EH (cell line): ENCODE measurements at regions not wholly inside any gene's neighbourhood (a gene's known extent, or its start where the extent isn't known, plus 50 kb on each side); places are given as distances from the start of the nearest gene placed in this dataset.
A peak's percentile ranks its signal among the peaks of the same experiment; 100 is the strongest.

Experiments used
- DNase-seq: peaks from one replicate; pipeline ENCODE4 v3.0.0-alpha.2; 2015; ENCODE audit warnings: low read depth

DNA sequence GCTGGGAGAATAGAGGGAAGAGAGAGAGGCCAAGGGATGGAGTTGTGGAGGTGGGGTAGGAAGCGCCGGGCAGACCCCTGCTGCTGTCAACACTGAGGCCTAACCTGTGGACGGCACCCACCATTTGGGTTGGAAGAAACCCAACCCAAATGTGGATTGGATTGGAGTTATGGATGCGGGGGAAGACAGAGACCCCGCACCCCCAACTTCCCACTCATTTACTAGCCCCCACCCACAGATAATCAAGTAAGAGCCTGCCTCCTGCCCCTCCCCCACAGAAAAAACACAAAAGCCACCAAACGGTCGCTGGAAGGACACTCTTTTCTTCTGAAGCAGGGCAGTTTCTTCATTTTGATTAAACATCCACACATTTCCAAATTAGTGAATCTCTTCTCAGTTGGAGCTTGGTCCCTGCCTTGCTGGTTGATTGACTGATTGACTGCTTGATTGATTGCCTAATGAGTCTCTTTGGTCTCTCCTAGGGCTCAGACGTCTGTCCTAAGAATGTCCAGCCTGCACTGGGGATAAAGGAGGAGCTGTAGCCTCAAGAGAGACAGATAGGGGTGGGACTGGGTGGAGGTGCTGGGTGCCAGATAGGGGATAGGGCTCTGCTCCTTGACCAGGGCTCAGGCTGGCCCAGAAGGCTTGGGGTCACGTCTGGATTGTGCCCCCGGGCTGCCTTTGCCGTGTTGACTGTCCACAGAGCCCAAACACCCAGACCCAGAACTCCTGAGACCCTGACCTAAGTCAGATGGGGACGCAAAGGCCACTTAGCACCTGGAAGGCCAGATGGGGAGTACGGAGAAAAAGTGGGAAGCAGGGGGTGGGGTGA is 74.9 kb upstream of the FOXP4 start:
- DNase-seq: no peak

DNA sequence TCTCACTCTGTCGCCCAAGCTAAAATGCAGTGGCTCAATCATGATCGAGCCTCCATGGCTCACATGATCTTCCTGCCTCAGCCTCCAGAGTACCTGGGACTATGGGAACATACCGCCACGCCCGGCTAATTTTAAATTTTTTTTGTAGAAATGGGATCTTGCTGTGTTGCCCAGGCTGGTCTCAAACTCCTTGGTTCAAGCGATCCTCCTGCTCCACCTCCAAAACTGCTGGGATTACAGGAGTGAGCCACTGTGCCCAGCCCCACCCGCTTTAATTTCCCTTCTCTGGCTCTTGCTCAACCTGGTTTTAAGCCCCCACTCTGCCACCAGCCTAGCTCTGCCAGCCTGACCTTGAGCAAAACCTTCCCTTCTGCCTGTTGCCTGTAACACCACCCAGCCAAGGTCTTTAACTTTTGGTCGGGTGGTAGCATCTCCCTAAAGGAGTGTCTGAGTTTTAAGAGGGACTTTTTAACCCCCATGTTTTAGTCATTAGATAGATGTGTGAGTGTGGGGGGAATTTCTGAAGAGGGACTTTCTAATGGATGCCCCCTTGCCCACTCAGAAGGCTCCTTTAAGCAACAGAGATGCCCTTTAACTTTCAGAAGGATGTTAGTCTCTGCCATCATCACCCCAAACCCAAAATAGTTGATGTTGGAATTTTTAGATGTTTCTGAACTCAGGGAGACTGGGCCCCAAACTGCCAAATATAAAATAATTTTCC is 71.8 kb upstream of the FOXP4 start:
- DNase-seq: no peak

DNA sequence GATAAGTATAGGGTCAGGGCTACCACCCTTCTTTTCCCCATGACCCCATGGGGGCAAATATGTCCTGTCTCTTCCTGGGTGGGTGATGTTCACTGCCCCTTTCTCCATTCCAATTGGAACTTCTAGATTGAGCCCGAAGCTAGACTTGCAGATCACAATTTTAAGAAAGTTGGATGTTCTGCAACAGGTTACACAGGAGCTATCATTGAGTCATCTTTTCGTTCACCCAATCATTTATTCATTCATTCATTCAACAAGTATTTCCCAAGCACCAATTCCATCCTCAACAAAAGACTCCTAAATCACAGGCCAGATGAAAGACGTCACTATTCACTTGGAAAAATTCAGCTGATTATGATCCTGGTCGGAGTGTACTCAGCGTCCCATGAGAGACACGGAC is 71.0 kb upstream of the FOXP4 start:
- no peak for DNase-seq

DNA sequence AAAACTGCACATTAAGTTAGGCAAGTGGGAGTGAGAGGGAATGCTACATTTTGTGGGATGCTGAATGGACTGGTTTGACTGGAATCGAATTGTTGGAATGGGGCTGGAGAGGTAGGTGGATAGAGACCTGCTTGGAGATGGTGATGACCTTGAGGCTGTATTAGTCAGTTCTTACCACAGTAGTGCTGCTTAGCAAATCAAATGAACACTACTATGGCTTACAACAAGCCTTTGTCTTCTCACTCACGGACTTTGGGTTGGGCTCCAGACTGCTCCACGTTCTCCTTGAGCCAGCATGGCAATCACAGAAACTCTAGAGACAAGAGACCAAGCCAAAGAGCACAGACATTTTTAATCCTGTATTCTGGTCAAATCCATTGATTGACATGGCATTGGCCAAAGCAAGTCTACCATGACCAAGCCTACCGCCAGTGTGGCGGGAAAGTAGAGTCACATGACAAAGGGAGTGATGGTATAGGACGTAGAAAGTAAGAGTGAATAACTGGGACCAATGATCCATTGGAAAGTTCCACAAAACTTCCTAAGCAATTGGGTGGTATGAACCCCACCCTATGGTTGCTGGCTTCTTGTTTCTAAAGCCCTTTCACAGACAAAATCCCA is 70.3 kb upstream of the FOXP4 start:
- no peak for DNase-seq

DNA sequence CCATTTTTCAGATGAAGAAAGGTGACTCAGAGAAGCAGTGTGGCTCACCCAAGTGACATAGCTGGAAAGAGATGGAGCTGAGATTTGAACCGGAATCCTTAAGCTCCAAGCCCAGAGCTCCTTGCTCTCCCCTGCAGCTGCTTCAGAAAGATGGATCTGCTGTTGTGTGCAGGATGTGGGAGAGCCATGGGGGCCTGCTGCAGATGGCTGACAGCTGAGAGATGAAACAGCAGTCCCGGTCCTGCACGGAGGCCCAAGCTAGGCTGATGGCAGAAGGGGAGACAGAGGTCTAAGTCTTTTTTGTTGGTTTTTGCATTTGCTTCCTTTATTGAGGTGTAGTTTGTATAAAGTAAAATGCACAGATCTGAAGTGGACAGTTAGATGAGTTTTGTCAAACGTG is 69.8 kb upstream of the FOXP4 start:
- no peak for DNase-seq

DNA sequence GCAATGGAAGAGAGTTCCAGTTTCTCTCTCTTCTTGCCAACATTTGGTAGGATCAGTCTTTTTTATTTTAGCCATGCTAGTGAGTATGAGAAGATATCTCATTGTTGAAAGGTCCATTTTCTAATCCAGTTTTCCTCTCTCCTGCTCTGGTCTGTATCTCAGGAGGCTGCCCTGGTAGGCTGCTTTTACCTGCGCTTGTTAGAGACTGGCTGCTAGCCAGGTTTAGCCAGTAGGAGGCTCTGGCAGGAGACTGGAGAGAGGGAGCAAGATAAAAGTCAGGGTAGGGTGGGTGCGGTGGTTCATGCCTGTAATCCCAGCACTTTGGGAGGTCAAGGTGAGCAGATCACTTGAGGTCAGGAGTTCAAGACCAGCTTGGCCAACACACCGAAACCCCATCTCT is 68.6 kb upstream of the FOXP4 start:
- DNase-seq: no peak

DNA sequence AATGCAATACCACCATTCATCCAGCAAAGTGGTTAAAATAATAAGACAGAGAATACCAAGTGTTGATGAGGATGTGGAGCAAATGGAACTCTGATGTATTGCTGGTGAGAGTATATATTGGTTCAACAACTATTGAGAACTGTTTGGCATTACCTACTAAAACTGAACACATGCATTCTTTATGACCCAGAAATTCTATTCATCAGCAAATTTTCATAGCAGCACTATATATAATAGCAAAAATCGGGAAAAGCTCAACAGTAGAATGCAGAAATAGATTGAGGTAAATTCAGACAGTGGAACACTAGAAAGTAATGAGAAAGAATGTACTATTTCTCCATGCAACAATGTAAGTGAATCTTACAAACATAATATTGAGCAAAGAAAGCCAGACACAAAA is 62.2 kb upstream of the FOXP4 start:
- no peak for DNase-seq

DNA sequence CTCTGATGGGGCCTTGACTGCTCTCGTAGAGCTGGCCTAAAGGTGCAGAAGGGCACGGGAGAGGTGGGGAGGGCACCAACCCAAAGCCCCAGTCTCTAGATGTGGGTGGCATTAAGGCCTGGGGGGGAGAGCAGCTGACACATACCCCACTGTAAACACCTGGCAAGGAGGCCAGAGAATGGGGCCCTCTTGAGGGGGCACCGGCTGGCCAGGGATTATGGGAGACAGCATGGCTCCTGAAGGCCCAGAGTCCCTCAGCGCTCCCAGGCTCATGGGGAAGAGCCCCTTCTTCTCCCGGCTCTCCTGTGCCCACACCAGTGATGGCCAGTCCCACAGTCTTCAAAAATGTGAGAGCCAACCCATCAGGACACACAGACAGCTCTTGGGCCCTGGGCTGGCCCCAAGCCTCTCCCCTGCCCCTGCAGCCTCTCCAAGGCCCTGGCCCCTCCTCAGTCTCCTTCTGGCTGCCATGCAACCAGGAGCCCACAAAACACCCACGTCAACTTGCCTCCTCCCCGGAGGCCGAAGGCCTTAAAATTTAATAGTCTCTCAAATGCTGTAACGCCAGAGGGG is 58.2 kb upstream of the FOXP4 start:
- DNase-seq: no peak

DNA sequence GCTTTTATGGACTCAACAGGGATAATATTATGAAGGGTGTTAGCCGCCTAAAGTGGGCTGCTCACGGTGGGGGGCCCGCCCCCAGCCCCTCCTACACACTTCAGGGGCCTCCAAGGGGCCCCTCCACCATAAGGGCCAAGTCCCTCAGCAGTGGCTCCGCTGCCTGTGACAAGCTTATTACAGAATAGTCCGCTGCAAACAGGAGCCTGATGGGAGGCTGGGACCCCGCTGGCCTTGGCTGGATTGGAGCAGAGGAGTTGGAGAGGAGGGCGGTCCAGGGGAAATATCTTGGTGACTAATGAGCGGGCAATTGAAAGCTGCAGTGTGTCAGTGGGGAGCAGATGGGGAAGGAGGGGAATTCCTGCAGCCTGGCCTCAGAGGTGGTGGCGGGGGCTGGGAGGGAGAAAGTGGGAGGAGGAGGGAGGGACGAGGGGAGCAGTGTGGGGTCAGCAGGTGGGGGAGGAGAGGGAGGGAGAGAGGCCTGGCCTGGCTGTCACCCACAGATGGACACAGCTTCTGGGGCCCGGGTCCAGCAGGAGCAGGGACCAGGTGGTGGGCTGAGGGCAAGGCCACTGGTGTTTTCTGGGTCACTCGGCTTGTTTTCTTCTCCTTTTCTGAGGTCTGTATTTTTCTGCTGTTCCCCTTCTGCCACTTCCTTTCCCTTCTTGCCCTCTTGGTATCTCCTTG is 57.6 kb upstream of the FOXP4 start:
- peak; percentile 86 for DNase-seq

DNA sequence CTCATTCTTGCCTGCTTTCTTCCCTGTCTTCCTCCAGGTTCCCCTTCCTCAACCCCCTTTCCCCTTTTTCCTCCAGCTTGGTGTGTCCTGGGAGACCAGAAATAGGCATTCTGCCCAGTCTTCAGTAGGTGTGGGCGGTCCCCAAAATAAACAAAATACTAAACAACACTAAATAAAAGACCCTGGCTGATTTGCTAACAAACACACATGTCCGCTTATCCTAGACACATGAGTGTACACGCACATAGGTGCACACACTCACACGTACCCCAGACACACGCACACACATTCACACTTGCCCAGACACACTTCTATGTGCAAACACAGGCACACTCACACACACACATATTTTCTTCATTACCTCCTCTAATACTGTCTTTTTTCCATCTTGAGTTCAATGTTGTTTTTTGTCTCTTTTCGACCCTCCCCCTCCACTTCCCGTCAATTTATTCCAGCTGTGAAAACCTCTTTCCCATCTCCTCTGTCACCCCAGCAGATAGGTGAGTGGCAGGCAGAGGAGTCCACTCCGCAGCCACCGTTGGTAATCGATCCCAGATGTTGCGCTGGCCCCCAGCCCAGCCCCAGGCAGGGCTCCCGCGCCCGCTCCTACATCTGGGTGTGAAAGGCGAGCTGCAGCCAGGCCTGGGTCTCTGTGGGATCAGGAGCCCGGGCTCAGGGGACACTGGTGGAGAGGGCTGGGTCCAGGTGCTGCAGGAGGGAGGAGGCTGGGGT is 56.9 kb upstream of the FOXP4 start:
- DNase-seq: peak; percentile 66

DNA sequence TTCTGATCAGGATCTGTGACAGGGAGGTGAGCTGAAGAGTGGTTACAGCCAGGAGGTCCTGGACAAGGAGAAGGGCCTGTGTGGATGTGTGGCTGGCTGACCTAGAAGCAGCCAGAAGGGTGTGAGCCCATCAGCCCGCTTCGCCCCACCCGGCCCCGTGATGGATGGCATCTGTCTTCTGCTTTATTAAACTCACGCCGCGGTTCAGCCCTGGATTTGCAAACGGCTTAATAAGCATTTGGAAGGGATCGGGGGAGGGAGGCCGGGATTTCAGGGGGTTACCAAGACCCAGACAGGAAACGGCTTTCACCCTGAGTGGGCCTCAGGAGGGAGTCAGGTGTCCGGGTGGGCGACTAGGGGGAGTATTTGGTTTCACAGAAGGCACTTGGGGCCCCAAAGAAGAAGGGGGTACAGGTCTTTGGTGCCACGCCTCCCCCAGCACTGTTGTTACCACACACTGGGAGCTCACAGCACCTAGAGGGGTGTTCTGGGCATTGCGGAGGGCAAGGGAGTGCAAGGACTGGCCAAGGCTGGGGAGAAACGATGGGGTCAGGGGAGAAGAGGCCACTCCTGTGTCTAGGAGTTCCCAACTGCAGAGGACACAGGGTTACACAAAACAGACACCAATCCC is 53.8 kb upstream of the FOXP4 start:
- DNase-seq: no peak

DNA sequence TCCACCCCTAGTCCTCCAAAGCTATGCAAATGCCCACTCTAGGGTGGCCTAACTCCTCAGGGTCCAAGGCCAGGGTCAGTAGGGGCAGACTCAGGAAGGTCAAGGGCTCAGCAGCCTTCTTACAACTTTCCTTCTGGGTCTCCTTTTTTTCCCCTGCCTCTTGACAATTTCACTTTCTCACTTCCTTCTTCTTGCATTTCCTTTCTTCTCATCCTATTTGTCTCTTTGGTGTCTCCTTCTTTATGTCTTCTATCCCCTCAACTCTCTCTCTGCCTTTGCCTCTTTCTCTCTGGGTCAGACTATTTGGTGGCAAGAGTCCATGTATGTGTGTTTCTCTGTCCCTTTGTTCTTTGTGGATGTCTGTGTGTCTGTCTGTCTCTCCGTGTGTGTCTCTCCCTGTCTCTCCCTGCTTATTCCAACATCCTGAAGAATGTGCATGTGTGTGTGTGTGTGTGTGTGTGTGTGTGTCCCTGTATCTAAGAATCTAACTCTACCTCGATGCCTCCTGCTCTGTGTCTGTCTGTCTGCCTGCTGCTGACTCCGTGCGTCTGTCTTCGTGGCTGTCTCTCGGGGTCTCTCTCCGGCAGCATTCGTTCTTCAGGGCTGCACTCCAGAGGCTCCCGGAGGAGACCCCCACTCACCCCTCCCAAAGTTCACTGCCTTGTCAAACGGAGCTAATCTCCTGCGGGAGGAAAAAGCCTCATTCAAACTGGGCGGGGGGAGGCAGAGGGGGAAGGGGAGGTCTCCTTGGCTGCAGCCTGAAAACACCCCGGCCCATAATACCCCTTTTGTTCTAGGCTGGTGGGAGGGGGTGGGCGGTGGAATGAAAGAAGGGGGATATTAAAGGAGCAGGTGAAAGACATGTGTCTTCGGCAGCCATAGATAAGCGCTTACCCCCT is 51.7 kb upstream of the FOXP4 start:
- DNase-seq: peak; percentile 11
